Transverse colon (tissue), 4 donors: ENCODE measurements at regions not wholly inside any gene's neighbourhood (a gene's known extent, or its start where the extent isn't known, plus 50 kb on each side); places are given as distances from the start of the nearest gene placed in this dataset.

Experiments used
- DNase-seq: peaks from one replicate; pipeline ENCODE4 v3.0.0-alpha.2; 2019
- H3K27ac ChIP-seq, 4 donors: fragments of 200-600 bp; sonication (generic); 2 replicates each; pipeline ENCODE4 v1.5.1; 2016 to 2018; ENCODE audit warnings: inconsistent platforms in 4 of 4
- H3K27me3 ChIP-seq: fragments of 200-600 bp; sonication (generic); 2 replicates; pipeline ENCODE4 v1.5.1; 2017; ENCODE audit warnings: inconsistent platforms
- H3K36me3 ChIP-seq, 4 donors: fragments of 200-600 bp; sonication (generic); 2 replicates each; pipeline ENCODE4 v1.5.1; 2017 to 2019; ENCODE audit warnings: inconsistent platforms in 4 of 4
- H3K4me1 ChIP-seq, 4 donors: fragments of 200-600 bp; sonication (generic); 2 replicates each; pipeline ENCODE4 v1.5.1; 2017 to 2020; ENCODE audit warnings: inconsistent platforms in 4 of 4
- H3K4me3 ChIP-seq, 4 donors: fragments of 200-600 bp; sonication (generic); 1 replicate in 1 of 4; 2 replicates in 3 of 4; pipeline versions ENCODE4 v1.5.1 to v1.6.1; 2017 to 2019; ENCODE audit warnings: inconsistent platforms in 4 of 4
- H3K9me3 ChIP-seq, 2 donors: fragments of 200-600 bp; sonication (generic); 2 replicates each; pipeline ENCODE4 v1.5.1; 2017 to 2019; ENCODE audit warnings: inconsistent platforms in 2 of 2
- EP300 ChIP-seq: sonication (generic); formaldehyde crosslinking; IDR thresholded peaks from one replicate; pipeline ENCODE4 v1.6.1; 2017; ENCODE audit warnings: antibody characterized with exemption, low read depth
- POLR2A ChIP-seq: fragments of 450-650 bp; IDR thresholded peaks from one replicate; pipeline ENCODE4 v1.6.1; 2016; ENCODE audit warnings: antibody characterized with exemption, mild to moderate bottlenecking, moderate library complexity
- POLR2AphosphoS5 ChIP-seq, 3 donors: sonication (generic); formaldehyde crosslinking; IDR thresholded peaks; one replicate each; pipeline ENCODE4 v1.6.1; 2016; ENCODE audit warnings: antibody characterized with exemption in 3 of 3
- WGBS, 2 donors: methylation state at CpG; one replicate each; pipeline ENCODE4 v1.1.5; 2018; ENCODE audit warnings: low coverage in 1 of 2; 5-methylcytosine and 5-hydroxymethylcytosine counted together
- in situ Hi-C, 4 donors: fragments of 200-750 bp; cut with MboI; loops; one replicate each; pipeline versions ENCODE4 v1.15.0 to v1.15.1; 2017; ENCODE audit warnings: low sequenced_read_pairs in 3 of 4, low pct_ligation_motif_present in 1 of 4, low pct_unique_long_range_greater_than_20kb in 1 of 4
- intact Hi-C: fragments of 100-400 bp; cut with DNase I; formaldehyde crosslinking; loops from one replicate; pipeline ENCODE4 v1.15.1; 2023; ENCODE audit warnings: low total_unique reads
- TF ChIP-seq, protein P1 (sequence below), 5 experiments: fragments of 200-600 bp in 3 of 5; fragments of 450-650 bp in 2 of 5; sonication (generic) in 3 of 5; IDR thresholded peaks; 1 replicate in 2 of 5; 2 replicates in 3 of 5; pipeline ENCODE4 v1.5.1; 2016 to 2017; ENCODE audit warnings: antibody characterized with exemption in 5 of 5, inconsistent platforms in 3 of 5, mild to moderate bottlenecking in 2 of 5, moderate library complexity in 1 of 5

DNA sequence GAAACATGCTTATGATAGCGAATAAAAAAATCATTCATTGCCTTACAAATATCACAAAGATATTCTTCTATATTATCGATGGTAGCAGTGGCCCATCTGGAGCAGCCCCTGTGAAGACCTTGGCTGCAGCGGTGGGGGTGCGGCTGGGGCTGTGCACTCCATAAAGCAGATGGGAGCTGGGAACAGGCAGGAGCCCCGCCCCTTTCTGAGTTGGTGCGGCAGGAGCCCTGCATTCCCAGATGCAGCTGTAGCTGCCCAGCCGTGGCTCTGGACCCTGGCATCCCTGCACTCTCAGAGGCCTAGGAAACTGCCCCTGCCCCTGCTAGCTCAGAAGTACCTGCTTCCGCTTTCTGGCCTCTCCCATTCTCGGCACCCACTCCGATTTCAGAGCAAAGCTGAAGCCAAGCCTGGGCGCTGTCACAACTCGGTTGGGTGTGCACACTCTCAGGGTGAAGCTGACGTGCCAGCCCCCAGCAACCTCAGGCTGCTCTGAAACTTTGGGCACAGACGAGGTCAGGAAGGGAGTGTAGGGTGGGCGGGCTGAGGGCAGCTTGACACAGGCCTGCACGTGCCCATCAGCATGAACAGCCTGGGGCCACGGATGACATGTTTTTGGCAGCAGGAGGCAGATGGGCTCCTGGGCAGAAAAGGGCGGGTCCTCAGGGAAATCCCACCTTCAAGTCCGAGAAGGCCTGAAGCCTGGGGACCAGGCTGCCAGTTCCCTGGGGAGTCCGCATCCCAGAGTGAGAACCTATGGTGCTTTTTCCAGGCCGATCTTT is 1440.8 kb upstream of the ACO1 start:
- TF ChIP-seq EP300: no peak
- TF ChIP-seq, protein P1, sequence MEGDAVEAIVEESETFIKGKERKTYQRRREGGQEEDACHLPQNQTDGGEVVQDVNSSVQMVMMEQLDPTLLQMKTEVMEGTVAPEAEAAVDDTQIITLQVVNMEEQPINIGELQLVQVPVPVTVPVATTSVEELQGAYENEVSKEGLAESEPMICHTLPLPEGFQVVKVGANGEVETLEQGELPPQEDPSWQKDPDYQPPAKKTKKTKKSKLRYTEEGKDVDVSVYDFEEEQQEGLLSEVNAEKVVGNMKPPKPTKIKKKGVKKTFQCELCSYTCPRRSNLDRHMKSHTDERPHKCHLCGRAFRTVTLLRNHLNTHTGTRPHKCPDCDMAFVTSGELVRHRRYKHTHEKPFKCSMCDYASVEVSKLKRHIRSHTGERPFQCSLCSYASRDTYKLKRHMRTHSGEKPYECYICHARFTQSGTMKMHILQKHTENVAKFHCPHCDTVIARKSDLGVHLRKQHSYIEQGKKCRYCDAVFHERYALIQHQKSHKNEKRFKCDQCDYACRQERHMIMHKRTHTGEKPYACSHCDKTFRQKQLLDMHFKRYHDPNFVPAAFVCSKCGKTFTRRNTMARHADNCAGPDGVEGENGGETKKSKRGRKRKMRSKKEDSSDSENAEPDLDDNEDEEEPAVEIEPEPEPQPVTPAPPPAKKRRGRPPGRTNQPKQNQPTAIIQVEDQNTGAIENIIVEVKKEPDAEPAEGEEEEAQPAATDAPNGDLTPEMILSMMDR (IDR thresholded peaks at IDR 0.05): no peak
- no peak for TF ChIP-seq POLR2AphosphoS5 (IDR thresholded peaks at IDR 0.05)
- TF ChIP-seq POLR2A: no peak
- in situ Hi-C loops (loop anchor here in 1 of 4 donors (25.0 kb wide), 1 partner anchor 94 kb away; no protein-coding TSS in a partner anchor), intact Hi-C loops (loop anchor here (2.0 kb wide), 1 partner anchor 17 kb away; no protein-coding TSS in a partner anchor)
- no peak overlapping the region for H3K27ac ChIP-seq
- WGBS, 2 donors: 86 to 96% methylated on average over 8 to 18 of the region's 21 CpGs
- H3K27me3 ChIP-seq: no peaks in the 10 kb centered on the region
- no peak for DNase-seq
- no peak overlapping the region for H3K4me3 ChIP-seq
- H3K36me3 ChIP-seq: no peaks in the 10 kb centered on the region
- H3K4me1 ChIP-seq: no peaks in the 10 kb centered on the region
- H3K9me3 ChIP-seq: peaks cover 0 to 6% of the 10 kb centered on the region in 2 donors

GRCh38 chr9:30944225-30944569 is 1440.2 kb upstream of the ACO1 start:
- H3K4me3 ChIP-seq: no peak overlapping the region
- intact Hi-C loops: no loop called here
- H3K36me3 ChIP-seq: no peaks in the 10 kb centered on the region
- DNase-seq: no peak
- WGBS, 2 donors: 90% methylated on average over 6 of the region's 6 CpGs; no CpG with 5 or more reads in 1 of the 2 donors
- in situ Hi-C loops: loop anchor here in 1 of 4 donors (25.0 kb wide), 1 partner anchor 93 kb away; no protein-coding TSS in a partner anchor
- no peak overlapping the region for H3K27ac ChIP-seq
- no peaks in the 10 kb centered on the region for H3K4me1 ChIP-seq
- TF ChIP-seq POLR2A (no peak), EP300 (no peak), POLR2AphosphoS5 (IDR thresholded peaks at IDR 0.05) (no peak)
- TF ChIP-seq, protein P1 (IDR thresholded peaks at IDR 0.05): no peak
- H3K9me3 ChIP-seq: peaks cover 0 to 6% of the 10 kb centered on the region in 2 donors
- no peaks in the 10 kb centered on the region for H3K27me3 ChIP-seq

GRCh38 chr9:30944741-30945280 is 1439.6 kb upstream of the ACO1 start:
- in situ Hi-C loops (loop anchor here in 1 of 4 donors (25.0 kb wide), 1 partner anchor 92 kb away; no protein-coding TSS in a partner anchor), intact Hi-C loops (no loop called here)
- Histone ChIP-seq H3K4me3 (no peak overlapping the region), H3K9me3 (peaks cover 0 to 6% of the 10 kb centered on the region in 2 donors), H3K27me3 (no peaks in the 10 kb centered on the region), H3K27ac (no peak overlapping the region), H3K4me1 (no peaks in the 10 kb centered on the region), H3K36me3 (no peaks in the 10 kb centered on the region)
- WGBS, 2 donors: 86% methylated on average over 12 of the region's 12 CpGs; no CpG with 5 or more reads in 1 of the 2 donors
- DNase-seq: no peak
- TF ChIP-seq, protein P1 (IDR thresholded peaks at IDR 0.05): no peak
- TF ChIP-seq POLR2A: no peak
- no peak for TF ChIP-seq EP300
- TF ChIP-seq POLR2AphosphoS5 (IDR thresholded peaks at IDR 0.05): no peak

DNA sequence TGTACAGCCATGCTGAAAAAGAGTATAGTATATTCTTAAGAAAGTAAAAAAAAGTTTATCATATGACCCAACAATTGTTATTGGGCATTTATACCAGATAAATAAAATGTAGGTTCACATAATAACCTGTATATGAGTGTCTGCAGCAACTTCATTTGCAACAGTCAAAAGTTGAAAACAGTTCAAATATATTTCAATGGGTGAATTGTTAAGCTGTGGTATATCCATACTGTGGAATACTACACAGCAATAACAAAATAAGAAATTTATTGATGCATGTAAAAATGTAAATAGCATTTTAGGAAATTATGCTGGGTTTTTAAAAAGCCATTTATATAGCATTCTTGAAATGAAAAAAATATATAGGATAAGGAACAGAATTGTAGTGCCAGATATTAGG is 1420.1 kb upstream of the ACO1 start:
- in situ Hi-C loops: loop anchor here in 1 of 4 donors (25.0 kb wide), 1 partner anchor 98 kb away; no protein-coding TSS in a partner anchor
- intact Hi-C loops: no loop called here
- no peak for DNase-seq
- Histone ChIP-seq H3K27ac (no peak overlapping the region), H3K9me3 (no peaks in the 10 kb centered on the region), H3K4me3 (no peak overlapping the region), H3K4me1 (no peaks in the 10 kb centered on the region), H3K36me3 (no peaks in the 10 kb centered on the region), H3K27me3 (no peaks in the 10 kb centered on the region)
- TF ChIP-seq, protein P1 (IDR thresholded peaks at IDR 0.05): no peak
- TF ChIP-seq POLR2A (no peak), EP300 (no peak), POLR2AphosphoS5 (IDR thresholded peaks at IDR 0.05) (no peak)
